ENCODE measurements at regions not wholly inside any gene's neighbourhood (a gene's known extent, or its start where the extent isn't known, plus 50 kb on each side); places are given as distances from the start of the nearest gene placed in this dataset.

- Histone ChIP-seq H3K27ac (ENCODE audit: extremely low read length, insufficient read depth, low read length) (no peak overlapping the region), H4K20me1 (ENCODE audit: insufficient read depth, low read length) (no peaks in the 10 kb centered on the region), H3K36me3 (replicated peaks in 1 of 2; ENCODE audit: control insufficient read depth in 1 of 2, insufficient read depth in 2 of 2, low read length in 2 of 2) (no peaks in the 10 kb centered on the region), H3K27me3 (ENCODE audit: control insufficient read depth in 1 of 2, insufficient read depth in 2 of 2, low read length in 2 of 2) (no peaks in the 10 kb centered on the region), H3K9me3 (ENCODE audit: low read length) (no peaks in the 10 kb centered on the region), H2AFZ (ENCODE audit: low read length) (no peak overlapping the region), H3K4me2 (ENCODE audit: low read depth, low read length) (no peak overlapping the region), H3K4me3 (replicated peaks in 1 of 3; ENCODE audit: insufficient read depth in 1 of 3, low read depth in 2 of 3, low read length in 3 of 3) (no peak overlapping the region), H3K9ac (ENCODE audit: insufficient read depth, low read depth, low read length) (no peak overlapping the region), H3K4me1 (ENCODE audit: insufficient read depth, low read length) (no peaks in the 10 kb centered on the region), H3K79me2 (ENCODE audit: insufficient read depth, low read length) (no peaks in the 10 kb centered on the region)
- FAIRE-seq (no peak), DNase-seq (ENCODE audit: low spot score) (no peak), ATAC-seq (no peak)
- in situ Hi-C loops (cut with HindIII; ENCODE audit: extremely low pct_ligation_motif_present, low pct_unique_long_range_greater_than_20kb) = no loop called here
- intact Hi-C loops (cut with micrococcal nuclease; ENCODE audit: unreplicated experiment) = no loop called here
- no TSS peak for BruUV-seq (replicated peaks)
- CTCF ChIA-PET (ENCODE audit: low intra/inter-chr PET ratio, low total read pairs) = no interaction called here
- TF ChIP-seq GTF3A (CRISPR knock-in tag; conservative IDR thresholded peaks at IDR 0.05) = no peak
- TF ChIP-seq SALL1 (CRISPR knock-in tag; IDR thresholded peaks at IDR 0.05) = no peak
- TF ChIP-seq SRY (CRISPR knock-in tag; IDR thresholded peaks at IDR 0.05) = no peak
- no peak for TF ChIP-seq ZNF512 (CRISPR knock-in tag; IDR thresholded peaks at IDR 0.05)
- no peak for TF ChIP-seq ZNF740 (CRISPR knock-in tag; IDR thresholded peaks at IDR 0.05)
- TF ChIP-seq ZBTB49 (CRISPR knock-in tag; IDR thresholded peaks at IDR 0.05; ENCODE audit: borderline replicate concordance) = no peak
- TF ChIP-seq TAF1 (CRISPR knock-in tag; IDR thresholded peaks at IDR 0.05) = no peak
- WGBS (ENCODE audit: low lambda C conversion rate) = 78% methylated on average over 1 of the region's 1 CpG
- POLR2A ChIA-PET = no interaction called here
These were observed 93.7 kb downstream of the CHD9NB start for GRCh38 chr16:52958951-52959350.
